ENCODE measurements at regions not wholly inside any gene's neighbourhood (a gene's known extent, or its start where the extent isn't known, plus 50 kb on each side); places are given as distances from the start of the nearest gene placed in this dataset.
A peak's percentile ranks its signal among the peaks of the same experiment; 100 is the strongest.
"Not testable (repeated sequence)": the region's sequence is repeated elsewhere in the genome, so short reads cannot be mapped to it uniquely, and the experiment has no call there.

DNA sequence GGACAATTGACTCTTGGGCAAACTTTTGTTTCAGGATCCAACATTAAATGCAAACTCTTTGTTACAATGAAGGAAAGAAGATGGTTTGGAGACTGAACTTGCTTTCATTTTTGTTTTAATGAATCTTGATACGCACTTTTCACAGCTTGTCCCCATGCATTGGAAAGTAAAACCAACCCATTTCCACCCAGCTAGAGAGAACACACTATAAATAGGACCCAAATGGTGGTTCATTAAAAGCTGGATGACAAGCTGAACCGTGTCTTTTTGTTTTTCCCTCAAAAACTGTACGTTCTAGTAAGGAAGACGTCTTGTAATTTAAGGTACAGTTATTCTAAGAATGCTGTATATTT, 95.3 kb upstream of the EGFL6 start:
- DNase-seq, result no peak

DNA sequence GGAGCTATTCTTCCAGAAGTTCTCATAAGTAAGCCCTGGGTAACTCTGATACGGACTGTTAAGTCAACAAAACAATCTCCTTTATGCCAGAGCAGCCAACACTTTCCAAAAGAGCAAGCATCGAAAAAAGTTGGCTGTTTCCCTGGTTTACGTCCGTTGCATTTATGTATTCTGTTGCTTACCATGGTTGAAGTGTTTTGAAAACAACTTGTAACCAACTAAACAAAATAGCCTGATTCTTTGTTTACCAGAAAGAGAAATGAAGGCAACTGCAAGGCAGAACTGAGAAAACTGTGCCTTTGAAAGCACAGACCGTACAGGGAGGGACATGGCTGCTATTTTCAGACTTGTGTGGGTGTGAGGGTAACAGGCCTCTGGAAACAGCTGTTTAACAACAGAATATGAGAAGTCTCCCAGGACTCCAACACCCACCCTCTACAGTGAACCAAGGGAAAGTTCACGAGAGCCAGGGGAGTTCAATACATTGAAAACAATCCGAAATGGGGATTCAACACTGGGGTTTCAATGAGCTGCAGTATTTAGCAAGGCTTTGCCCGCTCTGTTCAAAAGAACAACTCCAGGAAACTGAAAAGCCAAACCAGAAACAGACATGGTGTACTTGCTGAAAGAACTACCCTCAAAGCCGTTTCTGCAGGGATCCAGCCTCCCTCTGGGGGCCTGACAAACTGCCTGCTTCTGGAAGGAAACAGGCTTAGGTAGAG, 95.8 kb upstream of the EGFL6 start:
- no peak for DNase-seq

DNA sequence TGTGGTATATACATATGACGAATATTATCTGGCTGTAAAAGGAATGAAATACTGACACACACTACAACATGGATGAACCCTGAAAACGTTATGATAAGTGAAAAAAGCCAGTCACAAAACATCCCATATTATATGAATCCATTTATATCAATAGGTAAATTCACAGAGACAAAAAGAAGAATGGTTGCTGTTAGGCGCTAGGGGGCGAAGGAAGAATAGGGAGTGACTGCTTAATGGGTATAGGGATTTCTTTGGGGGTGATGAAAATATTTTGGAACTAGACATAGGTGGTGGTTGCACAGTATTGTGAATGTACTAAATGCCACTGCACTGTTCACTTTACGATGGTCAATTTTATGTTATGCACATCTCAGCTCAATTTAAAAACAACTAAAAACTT, 96.4 kb upstream of the EGFL6 start:
- no peak for DNase-seq

DNA sequence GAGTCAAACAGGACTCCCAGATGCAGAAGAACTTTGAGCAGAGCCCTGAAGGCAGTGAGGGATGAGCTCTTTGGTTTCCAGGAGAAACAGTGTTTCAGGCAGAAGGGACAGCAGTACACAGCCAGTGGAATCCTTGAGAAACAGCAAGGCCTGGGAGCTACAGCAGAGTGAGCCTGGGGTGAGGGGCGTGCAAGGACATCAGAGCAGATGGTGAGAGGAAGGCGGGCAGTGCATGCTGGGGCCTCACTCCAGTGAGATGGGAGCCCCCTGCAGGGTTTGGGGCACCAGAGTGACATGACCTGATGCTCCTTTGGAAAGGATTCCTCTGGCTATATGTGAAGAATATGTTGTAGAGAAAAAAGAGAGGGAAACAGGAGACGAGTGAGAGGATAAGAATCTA, 98.1 kb upstream of the EGFL6 start:
- DNase-seq, result no peak

DNA sequence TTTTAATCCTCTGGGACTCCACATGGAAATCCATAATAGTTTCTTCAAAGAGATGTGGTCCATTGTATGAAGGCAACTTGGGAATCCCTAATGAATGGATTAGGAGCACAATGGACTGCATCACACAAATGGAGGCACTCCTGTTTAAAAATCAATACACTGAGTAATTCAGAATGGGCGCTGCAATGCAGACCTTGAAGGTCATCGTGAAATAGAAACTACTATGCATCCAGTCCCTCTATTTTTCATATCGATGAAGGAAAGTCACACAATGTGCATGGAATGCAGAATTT, 98.8 kb upstream of the EGFL6 start:
- DNase-seq, result no peak

DNA sequence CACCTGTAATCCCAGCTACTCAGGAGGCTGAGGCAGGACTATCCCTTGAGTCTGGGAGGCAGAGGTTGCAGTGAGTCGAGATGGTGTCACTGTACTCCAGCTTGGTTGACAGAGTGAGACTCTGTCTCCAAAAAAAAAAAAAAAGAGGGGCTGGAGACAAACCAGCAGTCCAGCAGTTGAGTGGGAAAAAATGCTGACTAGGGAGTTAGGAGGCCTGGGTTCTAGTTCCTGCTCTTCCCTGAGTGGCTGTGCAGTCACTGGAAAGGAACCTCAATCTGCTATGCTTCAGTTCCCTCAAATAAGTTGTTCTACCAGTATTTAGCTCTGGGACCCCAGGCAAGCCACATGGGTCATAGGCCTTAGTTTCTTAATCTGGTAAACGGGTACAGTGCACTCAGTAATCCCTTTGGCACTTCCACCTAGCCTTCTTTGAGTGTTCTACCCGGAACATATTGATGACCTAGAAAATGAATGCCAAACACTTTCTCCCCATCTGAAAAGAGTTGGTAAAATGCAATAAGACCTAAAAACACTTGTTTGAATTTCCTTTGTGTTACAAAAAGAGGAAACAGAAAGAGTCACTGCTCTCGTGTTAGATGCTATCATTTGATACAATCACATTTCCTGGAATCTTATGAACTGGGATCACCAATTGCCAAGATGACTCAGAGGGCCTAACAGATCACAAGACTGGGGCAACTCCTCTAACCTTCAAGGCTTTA, 99.3 kb upstream of the EGFL6 start:
- peak; percentile 69 for DNase-seq

DNA sequence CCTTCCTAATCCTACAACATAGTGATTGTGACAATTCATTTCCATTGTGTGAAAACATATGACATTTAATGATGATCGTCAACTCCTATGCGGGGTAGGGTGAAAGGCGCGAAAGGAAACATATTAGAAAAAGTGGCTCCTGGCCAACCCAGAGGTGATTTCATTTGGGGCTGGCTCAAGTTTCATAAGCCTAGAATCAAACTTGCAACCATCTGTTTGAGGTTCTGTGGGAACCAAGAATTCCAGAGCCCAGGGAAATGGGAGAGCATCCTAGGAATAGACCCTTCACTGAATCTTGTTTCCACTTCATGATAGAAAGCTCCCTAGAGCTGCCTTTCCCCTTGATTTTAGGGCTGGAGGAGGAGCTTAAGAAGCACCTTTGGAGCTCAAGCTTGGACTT, 101.3 kb upstream of the EGFL6 start:
- DNase-seq, result no peak

DNA sequence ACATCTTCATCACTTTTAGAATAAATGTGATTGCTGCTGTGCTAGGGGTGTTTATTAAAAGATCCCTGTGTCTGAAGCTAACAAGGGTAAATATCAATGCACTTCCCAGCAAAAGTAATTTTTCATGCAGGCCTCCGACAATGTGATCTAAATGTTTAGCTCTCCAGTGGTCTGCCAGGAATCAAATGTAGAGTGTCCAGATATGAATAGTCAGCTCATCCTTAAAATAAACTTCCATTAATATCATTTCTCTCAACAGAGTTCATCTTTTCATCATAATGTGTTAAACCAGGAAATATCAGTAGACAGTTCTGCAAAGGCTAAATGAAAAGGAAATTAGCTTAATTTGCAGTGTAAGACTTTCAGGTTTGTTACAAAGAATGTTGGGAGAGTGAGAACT, 102.2 kb upstream of the EGFL6 start:
- no peak for DNase-seq

DNA sequence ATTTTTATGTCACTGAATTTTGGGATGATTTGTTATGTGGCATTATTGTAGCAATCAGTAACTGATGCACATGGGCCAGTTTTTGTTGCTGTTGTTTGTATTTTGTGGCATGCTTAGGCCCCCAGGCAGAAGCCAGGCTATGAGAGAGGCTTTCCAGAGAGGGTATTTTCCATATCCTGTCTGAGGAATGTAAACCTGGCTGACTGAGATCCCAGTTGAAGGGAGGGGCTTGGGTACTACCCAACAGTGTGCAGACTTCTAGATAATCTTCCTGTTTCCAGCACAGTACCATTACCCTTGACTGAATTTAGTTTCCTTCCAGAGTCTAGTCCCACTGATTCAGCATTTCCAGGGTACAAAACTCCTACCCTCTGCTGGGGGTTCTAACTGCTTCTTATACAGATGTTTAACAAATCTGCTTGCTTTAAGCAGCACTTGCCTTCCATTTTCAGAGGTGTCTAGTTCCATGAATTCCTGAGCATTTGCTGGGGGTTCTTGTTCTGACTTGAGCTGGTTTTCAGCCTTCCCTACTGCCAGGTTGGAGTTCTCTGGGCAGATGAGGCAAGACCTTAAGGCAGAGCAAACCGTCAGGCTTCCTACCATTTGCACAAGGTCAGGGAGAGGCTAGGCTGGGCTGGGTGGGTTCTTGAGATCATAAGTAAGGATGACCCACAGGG, 104.7 kb upstream of the EGFL6 start:
- peak; percentile 24 for DNase-seq

DNA sequence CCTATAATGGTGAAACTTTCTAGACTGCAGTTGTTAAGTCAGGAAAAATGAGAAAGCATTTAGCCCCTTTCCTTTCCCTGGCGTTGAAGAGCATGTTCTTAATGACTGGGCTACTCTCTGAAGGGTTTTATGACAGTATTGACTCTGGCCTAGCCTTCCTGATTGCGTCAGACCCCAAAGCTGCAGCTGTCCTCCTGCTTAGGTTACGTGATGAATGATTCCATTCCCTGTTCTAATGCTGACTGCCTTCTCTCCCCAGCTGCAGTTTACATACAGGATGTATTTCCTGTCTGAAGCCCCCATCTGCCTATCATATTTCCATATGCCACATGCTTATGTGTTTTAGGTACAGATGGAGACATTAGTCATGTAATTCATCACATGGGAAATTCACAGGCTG, 105.8 kb upstream of the EGFL6 start:
- peak; percentile 84 for DNase-seq

DNA sequence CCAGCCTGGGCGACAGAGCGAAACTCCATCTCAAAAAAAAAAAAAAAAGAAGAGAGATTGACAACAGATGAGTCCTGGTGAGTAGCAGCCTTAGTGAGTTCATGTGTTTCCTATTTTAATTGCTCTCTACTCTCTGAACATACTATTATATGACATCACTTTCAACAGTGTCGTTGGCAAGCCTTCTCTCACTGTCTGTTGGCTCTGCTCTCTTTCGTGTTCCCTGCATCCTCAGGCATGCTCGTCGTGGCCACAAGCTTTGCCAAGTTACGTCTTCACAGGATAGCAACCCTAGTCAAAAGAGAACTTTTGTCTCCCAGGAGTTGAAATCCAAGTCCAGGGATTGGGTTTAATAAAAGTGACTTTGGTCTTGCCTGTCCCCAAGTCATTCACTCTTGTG, 117.1 kb upstream of the EGFL6 start:
- no peak for DNase-seq

DNA sequence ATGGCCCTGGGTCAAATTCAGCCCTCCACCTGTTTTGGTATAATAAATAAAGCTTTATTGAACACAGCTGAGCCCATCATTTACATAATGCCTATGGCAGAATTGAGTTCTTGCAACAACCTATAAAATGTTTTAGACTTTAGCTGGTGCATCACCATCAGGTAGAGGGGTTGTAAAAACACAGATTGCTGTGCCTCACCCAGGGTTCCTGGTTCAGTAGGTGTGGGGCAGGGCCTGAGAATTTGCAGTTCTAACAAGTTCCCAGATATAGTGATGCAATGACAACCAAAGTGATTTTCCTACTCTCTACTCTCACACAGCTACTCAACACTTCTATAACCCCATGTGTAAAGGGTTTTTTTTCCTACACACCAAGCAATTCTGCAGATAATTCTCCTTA, 120.0 kb upstream of the EGFL6 start:
- DNase-seq, result no peak

DNA sequence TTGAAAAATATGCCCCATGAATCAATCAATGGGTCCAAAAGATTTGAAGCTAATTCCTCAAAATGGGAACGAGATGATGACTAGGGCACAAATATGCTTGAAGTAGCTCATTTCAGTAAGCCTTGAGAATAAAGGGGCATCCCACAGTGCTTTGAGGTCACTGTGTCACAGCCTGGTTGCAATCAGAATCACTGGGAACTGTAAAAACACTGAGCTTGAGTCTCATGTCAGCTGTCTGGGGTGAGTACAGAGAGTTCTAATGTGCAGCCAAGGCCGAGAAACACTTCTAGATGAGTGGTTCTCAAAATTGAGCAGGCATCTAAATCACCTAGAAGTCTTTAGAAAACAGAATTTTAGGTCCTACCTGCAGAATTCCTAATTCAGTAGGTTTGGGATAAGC, 120.5 kb upstream of the EGFL6 start:
- DNase-seq, result no peak

DNA sequence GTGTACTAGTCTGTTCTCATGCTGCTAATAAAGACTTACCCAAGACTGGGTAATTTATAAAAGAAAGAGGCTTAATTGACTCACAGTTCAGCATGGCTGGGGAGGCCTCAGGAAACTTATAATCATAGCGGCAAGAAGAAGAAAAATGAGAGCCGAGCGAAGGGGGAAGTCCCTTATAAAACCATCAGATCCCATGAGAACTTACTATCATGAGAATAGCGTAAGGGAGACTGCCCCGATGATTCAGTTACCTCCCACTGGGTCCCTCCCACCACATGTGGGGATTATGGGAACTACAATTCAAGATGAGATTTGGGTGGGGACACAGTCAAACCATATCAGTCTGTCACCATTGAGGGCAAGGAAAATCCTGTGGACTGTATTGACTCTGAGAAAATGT, 121.8 kb upstream of the ATXN3L start:
- not testable (repeated sequence) for DNase-seq

DNA sequence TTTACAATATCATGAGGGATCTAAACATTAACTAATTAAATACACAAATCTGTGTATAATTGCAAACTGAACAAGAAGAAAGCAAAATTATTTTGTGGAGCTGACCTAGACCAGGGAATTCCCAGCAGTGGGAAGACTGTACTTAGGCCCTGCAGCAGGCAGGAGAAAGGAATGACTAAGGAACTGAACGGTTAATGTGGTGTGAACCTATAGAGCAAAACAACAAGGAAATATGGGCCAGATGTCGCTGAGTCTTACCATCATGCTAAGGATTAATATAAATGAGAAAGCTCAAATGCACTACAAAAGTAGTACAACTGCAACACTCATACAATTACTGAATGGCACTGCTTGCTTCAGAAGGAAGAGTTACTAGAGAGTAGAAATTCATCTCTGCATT, 120.3 kb upstream of the ATXN3L start:
- DNase-seq, result peak; percentile 21

DNA sequence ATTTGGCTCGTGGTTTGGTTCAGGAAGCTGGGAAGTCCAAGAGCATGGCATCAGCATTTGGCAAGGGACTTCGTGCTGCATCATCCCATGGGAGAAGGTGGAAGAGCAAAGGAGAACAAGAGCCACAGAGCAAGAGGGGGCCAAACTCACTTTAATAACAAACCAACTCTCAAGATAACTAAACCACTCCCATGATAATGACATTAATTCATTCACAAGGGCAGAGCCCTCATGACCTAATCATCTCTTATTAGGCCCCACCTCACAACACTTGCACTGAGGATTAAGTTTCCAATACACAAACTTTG, 113.4 kb upstream of the ATXN3L start:
- peak; percentile 65 for DNase-seq

DNA sequence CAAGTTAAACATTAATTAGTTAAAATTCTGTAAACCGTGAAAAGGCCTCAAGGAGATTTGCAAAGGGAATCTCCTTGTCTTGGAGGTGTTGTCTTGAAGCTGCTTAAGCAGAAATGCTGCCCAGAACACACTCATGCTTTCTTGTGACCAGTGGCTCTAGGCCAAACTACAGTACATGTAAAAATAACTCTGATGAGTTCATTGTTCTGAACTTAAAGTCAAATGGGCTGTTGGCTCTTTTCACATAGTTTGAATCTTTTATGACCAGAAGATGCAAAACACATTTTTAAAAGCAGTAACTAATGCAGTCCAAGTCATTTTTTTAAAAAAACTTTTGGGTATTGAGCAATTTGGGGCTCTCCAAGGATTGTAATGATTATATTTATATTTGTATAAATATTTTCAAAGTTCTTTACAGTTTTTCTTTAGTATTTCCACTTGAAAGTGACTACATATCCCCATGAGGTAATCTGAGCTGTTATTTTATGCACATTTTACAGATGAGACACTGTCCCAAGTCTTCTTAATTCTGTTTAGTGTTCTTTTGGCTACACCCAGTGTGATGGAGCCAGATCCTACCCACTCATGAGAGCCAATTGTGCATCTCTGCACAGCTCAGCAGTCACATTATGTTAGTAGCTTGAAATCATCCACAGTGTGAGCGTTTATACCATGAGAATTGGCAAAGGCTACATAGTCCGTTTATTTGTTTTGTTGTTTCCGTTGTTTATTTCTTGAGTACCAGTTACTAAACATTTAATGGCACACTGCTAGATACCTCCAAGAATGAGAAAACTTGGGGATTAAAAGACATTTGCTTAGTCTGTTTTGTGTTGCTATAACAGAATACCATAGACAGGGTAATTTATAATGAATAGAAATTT, 112.8 kb upstream of the ATXN3L start:
- DNase-seq, result peak; percentile 84

DNA sequence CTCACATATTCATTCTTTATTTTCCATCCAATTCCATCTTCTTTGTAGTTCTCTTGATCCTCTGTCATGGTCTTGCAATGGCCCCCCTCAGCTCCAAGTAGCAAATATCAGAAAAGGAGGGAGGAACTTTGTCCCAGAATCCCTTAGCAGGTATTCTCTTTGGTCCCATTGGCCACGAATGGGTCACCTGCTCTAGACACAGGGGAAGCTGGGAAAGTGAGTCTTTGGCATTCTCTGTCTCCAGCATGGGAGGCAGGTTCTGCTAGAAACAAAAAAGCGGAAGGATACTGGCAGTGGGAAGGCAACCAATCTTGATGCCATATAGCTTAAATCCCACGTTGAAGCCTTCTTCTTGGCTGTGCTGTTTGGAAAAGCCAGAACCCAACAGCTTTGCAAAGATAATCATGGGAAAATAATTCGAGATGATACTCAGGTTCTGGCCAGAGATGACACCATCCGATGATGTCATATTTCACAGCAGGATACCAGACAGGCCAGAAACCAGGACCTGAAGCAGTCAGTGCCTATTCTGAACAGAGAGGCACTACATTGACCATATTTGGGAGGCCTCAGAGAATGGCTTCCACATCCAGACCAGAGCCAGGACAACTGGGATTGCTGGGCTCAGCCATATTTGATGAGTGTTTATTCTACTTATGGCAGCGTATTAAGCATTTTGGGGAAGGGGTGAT, 110.4 kb upstream of the ATXN3L start:
- DNase-seq, result peak; percentile 31

DNA sequence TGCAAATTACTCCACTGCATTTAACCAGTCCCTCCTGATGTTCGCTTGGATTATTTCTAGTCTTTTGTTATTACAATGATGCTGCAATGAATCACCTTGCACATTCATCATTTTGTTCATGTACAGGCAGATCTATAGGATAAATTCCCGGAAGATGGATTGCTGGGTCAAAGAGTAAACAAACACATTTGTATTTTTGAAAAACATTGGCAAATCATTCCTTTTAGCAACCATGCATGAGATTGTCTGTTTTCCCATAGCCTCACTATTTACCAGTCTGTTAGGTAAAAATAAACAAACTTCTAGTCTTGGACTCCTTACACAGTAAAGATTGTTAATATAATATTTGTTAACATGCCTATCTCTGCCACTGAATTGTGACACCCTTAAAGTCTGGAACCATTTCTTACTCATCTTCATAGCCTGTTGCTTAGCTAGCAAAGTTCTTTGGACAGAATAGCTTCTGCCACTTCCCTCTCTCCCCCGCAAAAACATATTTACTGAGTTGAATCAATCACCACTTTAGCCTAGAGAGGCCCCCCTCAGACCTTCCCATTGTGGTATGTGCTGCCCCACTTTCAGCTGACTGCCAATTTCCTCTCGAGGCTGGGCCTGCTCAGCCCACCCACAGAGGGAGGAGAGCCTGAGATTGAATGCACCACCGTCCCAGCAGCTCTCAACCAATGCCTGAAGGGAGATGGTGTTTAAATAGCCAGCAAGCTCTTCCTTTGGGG, 108.4 kb upstream of the ATXN3L start:
- peak; percentile 70 for DNase-seq

DNA sequence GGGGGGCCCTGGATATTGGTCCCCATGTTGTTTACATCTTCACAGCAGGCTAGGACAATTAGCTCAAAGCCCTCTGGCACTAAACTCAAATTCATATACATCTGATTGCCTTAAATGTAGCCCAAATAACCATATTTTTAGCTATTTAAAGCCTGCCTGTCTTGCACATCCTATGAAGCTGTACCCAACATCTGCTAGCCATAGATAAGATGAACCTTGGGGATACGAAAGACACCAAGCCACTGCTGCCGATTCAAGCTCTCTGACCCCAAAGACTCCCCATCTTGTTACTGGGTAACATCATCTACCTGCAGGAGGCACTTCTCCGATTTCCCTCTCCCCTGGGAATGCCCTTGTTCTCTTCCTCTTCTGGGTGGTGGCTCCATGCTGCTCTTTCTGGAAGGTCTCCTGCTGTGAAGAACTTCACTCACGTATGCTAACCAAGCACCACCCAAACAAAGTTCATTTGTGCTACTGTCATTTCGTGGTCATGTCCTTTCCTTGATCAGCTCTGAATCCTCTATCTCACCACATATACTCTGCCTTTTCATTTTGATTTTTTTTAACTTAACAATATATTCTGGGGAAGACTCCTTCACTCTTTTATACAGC, 107.7 kb upstream of the ATXN3L start:
- DNase-seq, result peak; percentile 1

DNA sequence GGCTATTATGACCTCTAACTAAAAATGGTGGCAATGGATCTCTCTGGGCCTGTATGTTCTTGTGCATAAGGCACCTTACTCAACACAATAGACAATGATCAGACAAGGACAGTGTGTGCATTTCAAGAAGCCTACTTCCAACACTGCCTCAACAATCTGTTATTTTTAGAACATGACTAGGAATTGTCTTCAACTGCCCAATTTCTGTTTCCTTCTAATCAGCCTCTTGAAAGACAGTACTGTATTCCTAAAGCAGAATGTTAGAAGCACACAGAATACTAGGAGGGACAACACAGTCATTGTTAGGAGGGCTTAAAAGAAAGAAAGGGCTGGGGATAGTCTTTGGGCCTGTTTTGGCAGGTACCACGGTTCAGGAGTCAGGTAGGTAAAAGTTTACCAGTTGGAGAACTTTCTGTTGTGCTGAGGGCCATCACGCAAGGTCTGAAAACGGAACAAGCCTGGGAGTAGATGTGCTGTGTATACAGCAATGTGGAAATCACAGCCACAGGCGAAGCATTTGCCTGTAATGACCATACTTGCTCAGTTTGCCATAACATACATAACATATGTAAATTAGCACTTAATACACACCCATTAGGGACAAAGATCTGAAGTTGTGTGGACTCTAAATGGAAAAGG, 100.8 kb upstream of the ATXN3L start:
- DNase-seq, result no peak
